Mesendoderm (in vitro differentiated cells): ENCODE measurements at regions not wholly inside any gene's neighbourhood (a gene's known extent, or its start where the extent isn't known, plus 50 kb on each side); places are given as distances from the start of the nearest gene placed in this dataset.

Experiments used
- DNase-seq: peaks from one replicate; pipeline ENCODE4 v3.0.0; 2013
- H2AK5ac ChIP-seq: 2 replicates; pipeline ENCODE4 v1.6.1; 2013; ENCODE audit warnings: low read length, inconsistent platforms
- H2BK120ac ChIP-seq: 2 replicates; pipeline ENCODE4 v1.6.1; 2013; ENCODE audit warnings: low read depth, mild to moderate bottlenecking, low read length, moderate library complexity, mixed read lengths
- H2BK15ac ChIP-seq: replicated peaks from 2 replicates; pipeline ENCODE4 v1.6.1; 2013; ENCODE audit warnings: low read depth, mild to moderate bottlenecking, moderate library complexity
- H2BK5ac ChIP-seq: 2 replicates; pipeline ENCODE4 v1.6.1; 2013; ENCODE audit warnings: low read length, inconsistent platforms
- H3K18ac ChIP-seq: 2 replicates; pipeline ENCODE4 v1.6.1; 2013; ENCODE audit warnings: mild to moderate bottlenecking, low read length, mixed read lengths
- H3K23ac ChIP-seq: one replicate; pipeline ENCODE4 v1.6.1; 2013; ENCODE audit warnings: low read length
- H3K27ac ChIP-seq: 2 replicates; pipeline ENCODE4 v1.5.1; 2013; ENCODE audit warnings: low read depth, mild to moderate bottlenecking, inconsistent platforms, low read length, moderate library complexity
- H3K27me3 ChIP-seq: 2 replicates; pipeline ENCODE4 v1.6.1; 2013; ENCODE audit warnings: low read length, control low read depth, mild to moderate bottlenecking, inconsistent platforms; ENCODE audit not compliant: insufficient read depth, poor library complexity
- H3K36me3 ChIP-seq: 2 replicates; pipeline ENCODE4 v1.6.1; 2013; ENCODE audit warnings: low read length, inconsistent platforms; ENCODE audit not compliant: control insufficient read depth, insufficient read depth
- H3K4ac ChIP-seq: one replicate; pipeline ENCODE4 v1.6.1; 2013; ENCODE audit warnings: low read depth, mild to moderate bottlenecking, low read length, moderate library complexity
- H3K4me1 ChIP-seq: 2 replicates; pipeline ENCODE4 v1.6.1; 2013; ENCODE audit warnings: low read depth, low read length, inconsistent platforms; ENCODE audit not compliant: control insufficient read depth
- H3K4me2 ChIP-seq: 2 replicates; pipeline ENCODE4 v1.6.1; 2013; ENCODE audit warnings: low read length
- H3K4me3 ChIP-seq: 2 replicates; pipeline ENCODE4 v1.5.1; 2013; ENCODE audit warnings: mild to moderate bottlenecking, low read length
- H3K56ac ChIP-seq: one replicate; pipeline ENCODE4 v1.6.1; 2013; ENCODE audit warnings: low read length
- H3K79me1 ChIP-seq: 2 replicates; pipeline ENCODE4 v1.6.1; 2013; ENCODE audit warnings: low read length, inconsistent platforms
- H3K79me2 ChIP-seq: 2 replicates; pipeline ENCODE4 v1.6.1; 2013; ENCODE audit warnings: mild to moderate bottlenecking, low read length; ENCODE audit not compliant: control insufficient read depth, insufficient read depth
- H3K9ac ChIP-seq: 2 replicates; pipeline ENCODE4 v1.6.1; 2013; ENCODE audit warnings: low read length, inconsistent platforms
- H4K5ac ChIP-seq: one replicate; pipeline ENCODE4 v1.6.1; 2013; ENCODE audit warnings: low read length
- H4K8ac ChIP-seq: one replicate; pipeline ENCODE4 v1.6.1; 2013; ENCODE audit warnings: low read depth, mild to moderate bottlenecking, control low read depth, low read length, moderate library complexity
- WGBS: extraction: QIAGEN DNeasy Blood & Tissue Kit; methylation state at CpG from one replicate; pipeline ENCODE4 v1.1.7; 2013; ENCODE audit warnings: low lambda C conversion rate, missing lambda C conversion rate; ENCODE audit not compliant: insufficient coverage; ENCODE audit errors: extremely low coverage; 5-methylcytosine and 5-hydroxymethylcytosine counted together

GRCh38 chr2:122423934-122424333 lies 668.5 kb downstream of the TSN start:
- H4K8ac ChIP-seq = no peak overlapping the region
- H2BK120ac ChIP-seq = no peak overlapping the region
- H3K36me3 ChIP-seq = no peaks in the 10 kb centered on the region
- H2BK5ac ChIP-seq = no peak overlapping the region
- no peak overlapping the region for H3K27ac ChIP-seq
- no peak overlapping the region for H3K4me3 ChIP-seq
- no peak overlapping the region for H3K23ac ChIP-seq
- H2BK15ac ChIP-seq = no peak overlapping the region
- H3K18ac ChIP-seq = no peak overlapping the region
- no peaks in the 10 kb centered on the region for H3K4me1 ChIP-seq
- WGBS = no CpG with 5 or more reads among the region's 4 CpGs
- H3K79me1 ChIP-seq = no peaks in the 10 kb centered on the region
- H3K9ac ChIP-seq = no peak overlapping the region
- DNase-seq = no peak
- no peak overlapping the region for H3K4ac ChIP-seq
- H3K79me2 ChIP-seq = no peaks in the 10 kb centered on the region
- no peak overlapping the region for H4K5ac ChIP-seq
- H3K27me3 ChIP-seq = no peaks in the 10 kb centered on the region
- H2AK5ac ChIP-seq = no peak overlapping the region
- H3K56ac ChIP-seq = no peak overlapping the region
- no peak overlapping the region for H3K4me2 ChIP-seq

- H2BK5ac ChIP-seq = no peak overlapping the region
- no peaks in the 10 kb centered on the region for H3K36me3 ChIP-seq
- no CpG with 5 or more reads among the region's 8 CpGs for WGBS
- H3K79me2 ChIP-seq = no peaks in the 10 kb centered on the region
- H3K27ac ChIP-seq = no peak overlapping the region
- H3K4me1 ChIP-seq = no peaks in the 10 kb centered on the region
- H3K4ac ChIP-seq = no peak overlapping the region
- no peak overlapping the region for H3K4me2 ChIP-seq
- H2BK120ac ChIP-seq = no peak overlapping the region
- H3K18ac ChIP-seq = no peak overlapping the region
- H4K5ac ChIP-seq = no peak overlapping the region
- H3K27me3 ChIP-seq = no peaks in the 10 kb centered on the region
- no peak overlapping the region for H2AK5ac ChIP-seq
- no peak overlapping the region for H3K56ac ChIP-seq
- no peak overlapping the region for H3K4me3 ChIP-seq
- H3K79me1 ChIP-seq = no peaks in the 10 kb centered on the region
- H3K9ac ChIP-seq = no peak overlapping the region
- no peak overlapping the region for H4K8ac ChIP-seq
- no peak for DNase-seq
- H2BK15ac ChIP-seq = no peak overlapping the region
- H3K23ac ChIP-seq = no peak overlapping the region
Observed at GRCh38 chr2:122433123-122433754, 677.8 kb downstream of the TSN start.

DNA sequence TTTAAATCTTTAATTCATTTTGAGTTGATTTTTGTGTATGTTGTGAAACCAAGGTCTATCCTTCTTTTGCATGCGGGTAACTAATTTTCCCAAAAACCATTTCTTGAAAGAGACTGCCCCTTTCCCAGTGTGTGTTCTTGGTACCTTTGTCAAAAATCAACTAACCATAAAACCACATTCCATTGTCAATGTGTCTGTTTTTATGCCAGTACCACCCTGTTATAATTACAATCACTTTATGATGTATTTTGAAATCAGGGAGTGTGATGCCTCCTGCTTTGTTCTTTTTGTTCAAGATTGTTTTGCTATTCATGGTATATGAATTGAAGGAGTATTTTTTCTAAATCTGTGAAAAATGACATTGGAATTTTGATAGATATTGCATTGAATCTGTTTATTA lies 689.6 kb downstream of the TSN start:
- H2BK5ac ChIP-seq = no peak overlapping the region
- no peak overlapping the region for H3K4me2 ChIP-seq
- no peaks in the 10 kb centered on the region for H3K36me3 ChIP-seq
- no peak overlapping the region for H3K4ac ChIP-seq
- H2BK15ac ChIP-seq = no peak overlapping the region
- H3K4me1 ChIP-seq = no peaks in the 10 kb centered on the region
- H4K5ac ChIP-seq = no peak overlapping the region
- no peak overlapping the region for H2AK5ac ChIP-seq
- H3K27ac ChIP-seq = no peak overlapping the region
- no peak overlapping the region for H3K56ac ChIP-seq
- no peaks in the 10 kb centered on the region for H3K79me2 ChIP-seq
- no peak for DNase-seq
- no peaks in the 10 kb centered on the region for H3K27me3 ChIP-seq
- H3K18ac ChIP-seq = no peak overlapping the region
- no peak overlapping the region for H4K8ac ChIP-seq
- H3K4me3 ChIP-seq = no peak overlapping the region
- no peaks in the 10 kb centered on the region for H3K79me1 ChIP-seq
- H3K9ac ChIP-seq = no peak overlapping the region
- no peak overlapping the region for H2BK120ac ChIP-seq
- WGBS = no CpG with 5 or more reads among the region's 1 CpG
- no peak overlapping the region for H3K23ac ChIP-seq

DNA sequence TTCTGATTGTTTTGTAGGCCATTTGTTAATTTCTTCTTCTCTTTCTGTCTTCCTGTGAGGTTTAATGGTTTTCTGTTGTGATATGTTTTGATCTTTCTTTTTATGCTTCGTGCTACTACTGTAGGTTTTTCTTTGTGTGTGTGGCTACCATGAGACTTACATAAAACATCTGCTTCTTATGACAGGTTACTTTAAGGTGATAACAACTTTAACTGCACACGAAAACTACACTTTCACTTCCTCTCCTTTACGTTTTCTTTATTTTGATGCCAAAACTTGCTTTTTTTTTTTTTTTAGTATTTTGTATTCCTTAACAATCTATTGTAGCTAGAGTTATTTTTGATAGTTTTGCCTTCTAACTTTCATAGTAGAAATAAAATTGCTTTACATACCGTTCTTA lies 691.3 kb downstream of the TSN start:
- H3K23ac ChIP-seq = no peak overlapping the region
- no peak overlapping the region for H3K4me2 ChIP-seq
- H3K27me3 ChIP-seq = no peaks in the 10 kb centered on the region
- no peak overlapping the region for H4K8ac ChIP-seq
- no peaks in the 10 kb centered on the region for H3K4me1 ChIP-seq
- H4K5ac ChIP-seq = no peak overlapping the region
- WGBS = no CpG with 5 or more reads among the region's 4 CpGs
- H3K27ac ChIP-seq = no peak overlapping the region
- H3K79me2 ChIP-seq = no peaks in the 10 kb centered on the region
- H2BK120ac ChIP-seq = no peak overlapping the region
- no peak overlapping the region for H2AK5ac ChIP-seq
- DNase-seq = no peak
- no peak overlapping the region for H3K4me3 ChIP-seq
- H2BK5ac ChIP-seq = no peak overlapping the region
- H2BK15ac ChIP-seq = no peak overlapping the region
- no peaks in the 10 kb centered on the region for H3K36me3 ChIP-seq
- no peak overlapping the region for H3K56ac ChIP-seq
- no peak overlapping the region for H3K9ac ChIP-seq
- H3K79me1 ChIP-seq = no peaks in the 10 kb centered on the region
- no peak overlapping the region for H3K18ac ChIP-seq
- H3K4ac ChIP-seq = no peak overlapping the region

- WGBS = no CpG with 5 or more reads among the region's 2 CpGs
Observed at GRCh38 chr2:122447237-122447636, 691.8 kb downstream of the TSN start.

GRCh38 chr2:122451040-122451439 lies 695.6 kb downstream of the TSN start:
- Histone ChIP-seq H3K4me1 (no peaks in the 10 kb centered on the region), H3K36me3 (no peaks in the 10 kb centered on the region), H3K27ac (no peak overlapping the region), H3K4me3 (no peak overlapping the region), H3K79me2 (no peaks in the 10 kb centered on the region), H2BK5ac (no peak overlapping the region), H3K56ac (no peak overlapping the region), H2BK15ac (no peak overlapping the region), H3K4ac (no peak overlapping the region), H3K23ac (no peak overlapping the region), H2AK5ac (no peak overlapping the region), H4K5ac (no peak overlapping the region), H3K79me1 (no peaks in the 10 kb centered on the region), H3K27me3 (no peaks in the 10 kb centered on the region), H3K4me2 (no peak overlapping the region), H2BK120ac (no peak overlapping the region), H3K9ac (no peak overlapping the region), H4K8ac (no peak overlapping the region), H3K18ac (no peak overlapping the region)
- DNase-seq = peak; percentile 55
- WGBS = no CpG with 5 or more reads among the region's 4 CpGs

More at GRCh38 chr2:122447237-122447636, 691.8 kb downstream of the TSN start:
- H3K4me2 ChIP-seq = no peak overlapping the region
- no peak overlapping the region for H3K4ac ChIP-seq
- no peak overlapping the region for H3K56ac ChIP-seq
- H3K18ac ChIP-seq = no peak overlapping the region
- no peak for DNase-seq
- no peak overlapping the region for H3K23ac ChIP-seq
- H2BK15ac ChIP-seq = no peak overlapping the region
- no peak overlapping the region for H2BK5ac ChIP-seq
- no peak overlapping the region for H3K27ac ChIP-seq
- no peaks in the 10 kb centered on the region for H3K79me2 ChIP-seq
- no peaks in the 10 kb centered on the region for H3K4me1 ChIP-seq
- no peak overlapping the region for H2BK120ac ChIP-seq
- H3K36me3 ChIP-seq = no peaks in the 10 kb centered on the region
- no peak overlapping the region for H3K4me3 ChIP-seq
- H3K79me1 ChIP-seq = no peaks in the 10 kb centered on the region
- H4K5ac ChIP-seq = no peak overlapping the region
- no peak overlapping the region for H4K8ac ChIP-seq
- no peak overlapping the region for H2AK5ac ChIP-seq
- H3K27me3 ChIP-seq = no peaks in the 10 kb centered on the region
- H3K9ac ChIP-seq = no peak overlapping the region
